ENCODE measurements at regions not wholly inside any gene's neighbourhood (a gene's known extent, or its start where the extent isn't known, plus 50 kb on each side); places are given as distances from the start of the nearest gene placed in this dataset.

DNA sequence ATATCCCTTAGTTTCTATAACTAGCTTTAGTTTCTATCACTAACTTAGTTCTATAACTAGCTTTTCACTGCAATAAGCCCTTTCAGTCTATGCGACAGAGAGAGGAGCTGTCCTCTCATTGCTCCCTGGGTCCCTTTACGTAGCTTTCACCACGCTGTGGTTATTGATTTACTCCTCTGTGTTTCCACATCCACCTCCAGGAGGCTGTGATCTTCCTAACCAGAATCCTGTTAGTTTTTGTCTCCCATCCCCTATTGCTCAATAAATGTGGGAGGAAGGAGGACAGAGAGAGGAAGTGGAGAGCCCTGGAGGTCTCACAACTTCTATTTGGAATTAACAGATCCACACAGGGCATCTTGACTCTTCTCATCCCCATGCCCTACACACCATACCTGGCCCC lies 1036.1 kb downstream of the MCTP2 start:
- no peak overlapping the region for H3K4me2 ChIP-seq (ENCODE audit: low read length)
- TF ChIP-seq EZH2 (IDR thresholded peaks at IDR 0.05; ENCODE audit: borderline replicate concordance, low read length): no peak
- no peak for TF ChIP-seq CTCF (IDR thresholded peaks at IDR 0.05; ENCODE audit: low read length)

DNA sequence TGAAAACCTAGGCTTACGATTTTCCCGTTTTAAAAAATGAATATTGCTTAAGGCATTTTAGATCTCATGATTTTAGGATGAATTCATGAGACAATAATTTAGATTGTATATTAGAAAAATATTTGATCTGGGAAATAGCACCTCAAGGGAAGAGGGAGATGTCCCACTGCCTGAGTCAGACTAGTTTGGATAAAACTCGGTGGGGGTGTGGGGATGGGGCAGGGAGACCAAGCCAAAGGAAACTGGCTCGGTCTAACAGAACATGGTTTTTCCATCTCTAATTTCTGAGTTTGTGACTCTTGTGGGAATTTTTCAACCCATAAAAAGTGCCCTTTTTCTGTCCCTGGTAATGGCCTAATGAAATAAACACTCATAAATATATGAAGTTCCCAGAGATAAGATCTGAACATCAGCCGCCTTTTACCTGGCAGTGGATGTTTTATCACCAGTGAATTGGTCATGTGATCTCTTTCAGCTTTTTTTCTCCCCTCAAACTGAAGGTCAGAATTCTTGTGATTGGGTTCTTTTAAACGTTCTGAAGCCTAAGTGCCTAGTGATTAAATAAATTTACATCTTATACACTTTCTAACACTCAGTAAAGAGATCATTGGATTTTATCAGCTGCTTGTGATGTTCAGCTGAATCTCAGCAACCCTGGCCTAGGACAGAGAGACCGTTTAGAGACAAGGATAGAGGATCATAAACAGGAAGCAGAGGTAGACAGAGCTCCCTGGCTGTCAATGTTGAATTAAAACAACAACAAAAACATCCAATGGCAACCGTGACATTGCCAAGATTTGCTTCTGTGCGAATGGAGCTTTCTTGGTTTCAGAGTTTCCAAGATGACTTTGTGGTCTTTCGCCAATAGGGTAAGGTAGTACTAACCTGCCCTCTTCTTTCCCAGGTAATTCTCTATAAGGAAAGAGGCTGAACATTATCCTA lies 1038.2 kb downstream of the MCTP2 start:
- Histone ChIP-seq H3K27me3 (ENCODE audit: insufficient read depth, low read length) (no peaks in the 10 kb centered on the region), H3K36me3 (ENCODE audit: insufficient read depth, low read length) (no peaks in the 10 kb centered on the region), H3K4me2 (ENCODE audit: low read length) (no peak overlapping the region), H3K27ac (ENCODE audit: low read depth, low read length, poor library complexity, severe bottlenecking) (no peak overlapping the region), H2AFZ (ENCODE audit: low read length) (no peak overlapping the region), H3K4me3 (ENCODE audit: low read depth, low read length, poor library complexity, severe bottlenecking) (no peak overlapping the region), H3K4me1 (ENCODE audit: insufficient read depth, low read length, severe bottlenecking) (no peaks in the 10 kb centered on the region), H3K9me2 (ENCODE audit: low read depth, low read length) (no peaks in the 10 kb centered on the region), H4K20me1 (ENCODE audit: insufficient read depth, low read length) (no peaks in the 10 kb centered on the region), H3K79me2 (ENCODE audit: insufficient read depth, low read length) (no peaks in the 10 kb centered on the region), H3K9me3 (ENCODE audit: low read length) (no peaks in the 10 kb centered on the region), H3F3A (ENCODE audit: insufficient read depth, low read length) (no peaks in the 10 kb centered on the region), H3K9ac (ENCODE audit: low read length) (no peak overlapping the region)
- no peak for TF ChIP-seq CTCF (IDR thresholded peaks at IDR 0.05; ENCODE audit: low read length)
- TF ChIP-seq EZH2 (IDR thresholded peaks at IDR 0.05; ENCODE audit: borderline replicate concordance, low read length): no peak

More for the DNA sequence above, 1036.1 kb downstream of the MCTP2 start:
- Histone ChIP-seq H3K4me1 (ENCODE audit: insufficient read depth, low read length, severe bottlenecking) (no peaks in the 10 kb centered on the region), H3K27ac (ENCODE audit: low read depth, low read length, poor library complexity, severe bottlenecking) (no peak overlapping the region), H3K36me3 (ENCODE audit: insufficient read depth, low read length) (no peaks in the 10 kb centered on the region), H3K4me3 (ENCODE audit: low read depth, low read length, poor library complexity, severe bottlenecking) (no peak overlapping the region), H4K20me1 (ENCODE audit: insufficient read depth, low read length) (no peaks in the 10 kb centered on the region), H3K27me3 (ENCODE audit: insufficient read depth, low read length) (no peaks in the 10 kb centered on the region), H3K79me2 (ENCODE audit: insufficient read depth, low read length) (no peaks in the 10 kb centered on the region), H2AFZ (ENCODE audit: low read length) (no peak overlapping the region), H3F3A (ENCODE audit: insufficient read depth, low read length) (no peaks in the 10 kb centered on the region), H3K9me3 (ENCODE audit: low read length) (no peaks in the 10 kb centered on the region), H3K9ac (ENCODE audit: low read length) (no peak overlapping the region), H3K9me2 (ENCODE audit: low read depth, low read length) (no peaks in the 10 kb centered on the region)

DNA sequence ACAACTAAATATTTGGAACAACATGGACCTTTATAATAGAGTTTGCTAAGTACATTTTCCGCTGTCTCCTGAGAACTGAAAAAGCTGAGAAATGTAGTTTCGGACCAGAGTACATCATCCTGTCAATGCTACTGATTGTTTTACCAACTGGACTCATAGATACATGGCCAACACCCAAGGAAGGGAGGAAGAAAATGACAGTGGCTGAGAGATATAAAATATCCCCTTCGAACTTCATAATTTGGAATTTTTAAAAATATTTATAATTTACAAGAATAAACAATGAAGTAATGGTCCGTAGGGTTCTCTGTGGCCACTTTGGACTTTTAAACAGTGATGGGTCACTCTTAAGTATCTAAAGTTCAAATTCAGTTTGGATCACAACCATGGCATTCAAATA lies 1042.7 kb downstream of the MCTP2 start:
- no peak for TF ChIP-seq CTCF (IDR thresholded peaks at IDR 0.05; ENCODE audit: low read length)
- no peak for TF ChIP-seq EZH2 (IDR thresholded peaks at IDR 0.05; ENCODE audit: borderline replicate concordance, low read length)
- Histone ChIP-seq H3K4me1 (ENCODE audit: insufficient read depth, low read length, severe bottlenecking) (no peaks in the 10 kb centered on the region), H4K20me1 (ENCODE audit: insufficient read depth, low read length) (no peaks in the 10 kb centered on the region), H3K79me2 (ENCODE audit: insufficient read depth, low read length) (no peaks in the 10 kb centered on the region), H3K9ac (ENCODE audit: low read length) (no peak overlapping the region), H2AFZ (ENCODE audit: low read length) (no peak overlapping the region), H3K4me3 (ENCODE audit: low read depth, low read length, poor library complexity, severe bottlenecking) (no peak overlapping the region), H3K36me3 (ENCODE audit: insufficient read depth, low read length) (no peaks in the 10 kb centered on the region), H3K27ac (ENCODE audit: low read depth, low read length, poor library complexity, severe bottlenecking) (no peak overlapping the region), H3K27me3 (ENCODE audit: insufficient read depth, low read length) (no peaks in the 10 kb centered on the region), H3F3A (ENCODE audit: insufficient read depth, low read length) (no peaks in the 10 kb centered on the region), H3K4me2 (ENCODE audit: low read length) (no peak overlapping the region), H3K9me3 (ENCODE audit: low read length) (no peaks in the 10 kb centered on the region), H3K9me2 (ENCODE audit: low read depth, low read length) (no peaks in the 10 kb centered on the region)
